Activated CD4-positive, alpha-beta T cell treated with anti-CD3 and anti-CD28 coated beads for 36 hours (primary cell): ENCODE measurements at regions not wholly inside any gene's neighbourhood (a gene's known extent, or its start where the extent isn't known, plus 50 kb on each side); places are given as distances from the start of the nearest gene placed in this dataset.
A peak's percentile ranks its signal among the peaks of the same experiment; 100 is the strongest.

Experiments
- ATAC-seq: fragments of 200-7000 bp; cut with Tn5 transposase; one replicate; pipeline ENCODE4 v1.10.0; 2021; ENCODE audit warnings: mild to moderate bottlenecking, moderate library complexity
- CTCF ChIA-PET: fragments of 350-600 bp; sonication (Branson Sonifier 250); formaldehyde crosslinking; loops from one replicate; lab custom pipeline; 2021; ENCODE audit warnings: antibody characterized with exemption; lab: Charles Lee
- POLR2A ChIA-PET: fragments of 350-600 bp; sonication (Branson Sonifier 250); formaldehyde crosslinking; loops from one replicate; lab custom pipeline; 2021; ENCODE audit warnings: antibody characterized with exemption, inconsistent platforms; lab: Charles Lee
- DNase-seq: peaks from one replicate; pipeline ENCODE4 v3.0.0-alpha.2; 2020
- H3K27ac Mint-ChIP-seq: one replicate; pipeline ENCODE4 v1.8.0; 2021; ENCODE audit warnings: mixed read lengths
- H3K27me3 Mint-ChIP-seq: one replicate; pipeline ENCODE4 v1.8.0; 2021; ENCODE audit warnings: mixed read lengths
- H3K36me3 Mint-ChIP-seq: one replicate; pipeline ENCODE4 v1.8.0; 2021; ENCODE audit warnings: low read depth, mixed read lengths
- H3K4me1 Mint-ChIP-seq: one replicate; pipeline ENCODE4 v1.8.0; 2021; ENCODE audit warnings: mixed read lengths
- H3K4me3 Mint-ChIP-seq: one replicate; pipeline ENCODE4 v1.8.0; 2021; ENCODE audit warnings: mild to moderate bottlenecking, moderate library complexity, mixed read lengths
- H3K9me3 Mint-ChIP-seq: one replicate; pipeline ENCODE4 v1.8.0; 2021; ENCODE audit warnings: low read depth, mixed read lengths
- intact Hi-C, 2 experiments: fragments of 100-400 bp; cut with DNase I in 1 of 2; cut with micrococcal nuclease in 1 of 2; formaldehyde crosslinking; loops; one replicate each; pipeline versions ENCODE4 v1.14.2 to v1.15.1; 2022 to 2024; cut with DNase I, micrococcal nuclease

DNA sequence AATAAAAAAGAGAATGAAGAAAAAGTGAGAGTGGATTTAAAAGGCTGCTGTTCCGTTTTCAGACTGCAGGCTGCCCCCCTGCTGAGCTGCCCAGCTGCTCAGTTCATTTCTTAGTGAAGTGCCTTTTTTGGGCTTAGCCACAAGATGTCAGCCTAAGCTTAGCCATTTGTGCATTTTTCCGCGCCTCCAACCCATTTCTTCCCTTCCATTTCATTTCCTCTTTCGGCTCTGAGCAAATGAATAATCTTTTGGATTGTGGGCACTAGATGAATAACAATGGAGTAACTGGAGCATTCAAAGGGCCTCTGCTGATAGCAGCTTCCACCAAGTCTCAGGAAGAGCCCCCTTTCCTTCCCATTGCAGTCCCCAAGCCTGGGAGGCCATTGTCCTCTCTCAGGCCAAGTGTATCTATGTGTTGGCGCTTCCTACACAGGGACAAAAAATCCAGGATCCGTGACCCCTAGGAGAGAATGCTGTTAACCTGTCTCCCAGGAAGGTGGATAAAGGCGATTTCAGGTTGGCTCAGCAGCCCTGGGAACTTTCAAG is 83.5 kb upstream of the SPTLC3 start:
- H3K4me1 Mint-ChIP-seq = peaks cover 11% of the 10 kb centered on the region
- no peak overlapping the region for H3K27ac Mint-ChIP-seq
- no peaks in the 10 kb centered on the region for H3K36me3 Mint-ChIP-seq
- no peaks in the 10 kb centered on the region for H3K27me3 Mint-ChIP-seq
- H3K9me3 Mint-ChIP-seq = peaks cover 2% of the 10 kb centered on the region
- intact Hi-C loops = loop anchor here (1.0 to 5.0 kb wide), 6 partner anchors 41 to 862 kb away; partner anchors contain the start of genes NDUFAF5 (in 1 of the 2) and SPTLC3 (in 1 of the 2)
- H3K4me3 Mint-ChIP-seq = no peak overlapping the region
- peak; percentile 79 for ATAC-seq
- DNase-seq = peak; percentile 65
- ChIA-PET CTCF (interaction anchor here (0.8 to 2.9 kb wide), 21 partner anchors 10 to 622 kb away, joined by 3 to 26 read pairs (median 5); no protein-coding TSS in a partner anchor), POLR2A (no interaction called here)

DNA sequence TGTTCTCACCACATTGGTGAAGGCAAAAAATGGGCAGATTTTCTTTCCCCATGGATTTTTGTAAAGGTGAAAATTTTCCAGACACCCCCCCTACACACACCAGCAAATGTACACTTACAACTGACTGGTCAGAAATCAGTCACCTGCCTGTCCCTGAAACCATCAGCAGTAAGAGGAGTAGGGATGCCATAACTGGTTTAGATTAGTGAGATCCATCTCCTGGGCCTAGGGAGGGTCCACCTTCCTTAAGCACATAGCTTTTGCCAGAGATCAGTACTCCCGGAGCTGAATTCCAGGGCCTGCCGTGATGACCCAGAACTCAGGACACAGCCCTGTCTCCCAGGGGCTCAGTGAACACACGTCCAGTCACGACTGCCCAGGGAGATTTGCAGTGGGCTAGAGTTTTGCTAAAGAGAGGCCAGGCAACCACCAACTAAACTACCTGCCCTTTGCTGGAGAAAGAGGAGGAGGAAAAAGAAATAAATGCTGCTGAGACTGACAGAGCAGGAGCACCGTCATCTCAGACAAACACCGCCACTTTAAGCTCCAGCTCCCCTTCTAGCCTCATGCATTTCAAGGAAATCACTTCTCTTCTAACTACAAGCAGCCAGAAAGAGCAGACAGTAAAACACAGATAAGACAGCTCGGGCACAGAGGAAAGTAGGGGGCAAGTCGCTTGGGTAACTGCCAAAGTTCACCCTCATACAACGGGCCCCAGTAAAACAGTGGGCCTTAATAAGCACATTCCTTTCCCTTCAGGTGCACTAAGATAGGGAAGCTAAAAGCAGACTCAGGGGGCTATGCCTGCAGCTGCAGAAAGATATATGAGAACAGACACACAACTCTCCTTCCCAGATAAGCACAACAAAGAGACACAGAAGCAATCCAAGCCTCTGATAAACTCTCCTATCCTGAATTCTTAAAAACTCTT is 82.6 kb upstream of the SPTLC3 start:
- intact Hi-C loops = loop anchor here (1.0 to 5.0 kb wide), 6 partner anchors 40 to 861 kb away; partner anchors contain the start of genes NDUFAF5 (in 1 of the 2) and SPTLC3 (in 1 of the 2)
- no peak for DNase-seq
- Mint-ChIP-seq H3K4me3 (no peak overlapping the region), H3K4me1 (peaks cover 11% of the 10 kb centered on the region), H3K27me3 (no peaks in the 10 kb centered on the region), H3K36me3 (no peaks in the 10 kb centered on the region), H3K9me3 (peaks cover 2% of the 10 kb centered on the region), H3K27ac (no peak overlapping the region)
- no peak for ATAC-seq
- ChIA-PET CTCF (interaction anchor here (0.8 to 2.9 kb wide), 14 partner anchors 10 to 621 kb away, joined by 3 to 26 read pairs (median 4); no protein-coding TSS in a partner anchor), POLR2A (no interaction called here)

DNA sequence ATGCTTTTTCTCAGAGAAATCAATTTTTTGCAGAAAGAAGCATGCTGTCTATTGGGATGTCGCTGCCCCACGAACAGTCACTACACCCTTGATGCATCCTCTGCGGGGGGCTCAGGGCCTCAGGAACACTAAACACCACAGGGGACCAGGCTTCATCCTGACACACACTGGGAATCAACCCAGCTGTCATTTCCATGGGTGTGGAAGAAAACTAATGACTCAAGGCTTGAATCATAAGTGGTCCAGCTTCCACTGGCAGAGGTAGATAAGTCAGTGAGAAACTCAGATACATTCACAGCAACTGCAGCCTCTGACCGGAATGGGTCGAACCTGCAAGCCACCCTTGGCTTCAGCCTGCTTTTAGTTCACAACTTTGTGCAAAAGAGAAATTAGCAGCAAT is 81.3 kb upstream of the SPTLC3 start:
- H3K4me1 Mint-ChIP-seq = peaks cover 11% of the 10 kb centered on the region
- H3K9me3 Mint-ChIP-seq = no peaks in the 10 kb centered on the region
- intact Hi-C loops = loop anchor here in 1 of 2 experiments (5.0 kb wide), 2 partner anchors 80 to 860 kb away; partner anchors contain the start of genes NDUFAF5 and SPTLC3
- no peak for ATAC-seq
- DNase-seq = no peak
- no peaks in the 10 kb centered on the region for H3K36me3 Mint-ChIP-seq
- no peak overlapping the region for H3K27ac Mint-ChIP-seq
- H3K27me3 Mint-ChIP-seq = no peaks in the 10 kb centered on the region
- CTCF ChIA-PET = interaction anchor here (0.7 to 1.5 kb wide), 5 partner anchors 38 to 193 kb away, joined by 3 to 4 read pairs (median 3); no protein-coding TSS in a partner anchor
- no peak overlapping the region for H3K4me3 Mint-ChIP-seq
- POLR2A ChIA-PET = no interaction called here

DNA sequence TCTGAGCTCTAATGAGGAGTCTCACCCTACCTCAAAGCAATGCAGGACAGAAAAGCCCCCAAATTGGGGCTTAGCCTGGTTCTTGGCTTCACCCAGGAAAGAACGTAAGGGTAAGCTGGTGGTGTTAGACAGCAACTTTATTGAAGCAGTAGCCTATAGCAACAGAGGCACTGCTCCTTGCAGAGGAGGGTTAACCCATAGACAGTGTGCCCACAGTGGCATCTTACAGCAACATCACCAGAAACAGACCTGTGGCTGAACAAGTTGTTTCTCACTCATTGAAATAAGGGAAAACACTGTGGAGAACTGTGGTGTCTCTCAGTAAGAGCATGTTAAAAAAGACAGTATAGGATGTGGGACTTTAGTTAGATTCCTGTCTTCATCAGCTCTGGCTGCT is 80.4 kb upstream of the SPTLC3 start:
- no peak for DNase-seq
- no peak overlapping the region for H3K4me3 Mint-ChIP-seq
- ChIA-PET POLR2A (no interaction called here), CTCF (interaction anchor here (0.7 to 1.5 kb wide), 4 partner anchors 37 to 192 kb away, joined by 3 read pairs; no protein-coding TSS in a partner anchor)
- intact Hi-C loops = loop anchor here in 1 of 2 experiments (5.0 kb wide), 2 partner anchors 79 to 859 kb away; partner anchors contain the start of genes NDUFAF5 and SPTLC3
- H3K27ac Mint-ChIP-seq = no peak overlapping the region
- H3K9me3 Mint-ChIP-seq = no peaks in the 10 kb centered on the region
- peaks cover 11% of the 10 kb centered on the region for H3K4me1 Mint-ChIP-seq
- no peaks in the 10 kb centered on the region for H3K27me3 Mint-ChIP-seq
- no peak for ATAC-seq
- H3K36me3 Mint-ChIP-seq = no peaks in the 10 kb centered on the region

DNA sequence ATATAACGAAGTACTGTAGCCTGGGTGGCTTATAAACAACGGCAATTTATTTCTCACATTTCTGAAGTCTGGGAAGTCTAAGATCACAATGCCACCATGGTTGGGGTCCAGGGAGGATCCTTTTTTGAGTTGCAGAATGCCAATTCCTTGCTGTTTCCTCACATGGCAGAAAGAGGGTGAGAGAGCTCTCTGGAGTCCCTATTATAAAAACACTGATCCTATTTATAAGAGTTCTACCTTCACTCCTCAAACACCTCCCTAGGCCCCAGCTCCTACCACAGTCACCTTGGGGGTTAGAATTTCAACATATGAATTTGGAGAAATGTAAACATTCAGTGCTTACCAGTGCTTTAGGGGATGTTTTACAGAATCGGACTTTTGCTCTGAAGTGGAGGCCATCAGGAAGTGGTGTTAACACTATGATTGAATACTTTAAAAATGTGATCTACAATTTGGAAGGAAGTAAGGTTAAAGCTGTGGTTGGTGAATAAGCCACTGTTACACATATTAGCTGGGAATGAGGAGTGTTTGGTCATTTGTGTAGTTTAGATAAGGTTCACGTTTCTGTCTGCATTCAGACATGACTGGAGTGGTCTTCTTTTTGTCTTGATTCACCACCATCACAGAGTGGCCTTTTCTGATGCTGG is 79.9 kb upstream of the SPTLC3 start:
- intact Hi-C loops = loop anchor here in 1 of 2 experiments (5.0 kb wide), 2 partner anchors 78 to 858 kb away; partner anchors contain the start of genes NDUFAF5 and SPTLC3
- CTCF ChIA-PET = interaction anchor here (1.0 to 1.5 kb wide), 2 partner anchors 175 to 178 kb away, joined by 3 read pairs; no protein-coding TSS in a partner anchor
- no peak overlapping the region for H3K4me3 Mint-ChIP-seq
- H3K4me1 Mint-ChIP-seq = peaks cover 11% of the 10 kb centered on the region
- no peaks in the 10 kb centered on the region for H3K9me3 Mint-ChIP-seq
- no peaks in the 10 kb centered on the region for H3K36me3 Mint-ChIP-seq
- ATAC-seq = peak; percentile 74
- POLR2A ChIA-PET = interaction anchor here (0.5 kb wide), 1 partner anchor 317 kb away, joined by 4 read pairs; no protein-coding TSS in a partner anchor
- DNase-seq = no peak
- no peak overlapping the region for H3K27ac Mint-ChIP-seq
- H3K27me3 Mint-ChIP-seq = no peaks in the 10 kb centered on the region

DNA sequence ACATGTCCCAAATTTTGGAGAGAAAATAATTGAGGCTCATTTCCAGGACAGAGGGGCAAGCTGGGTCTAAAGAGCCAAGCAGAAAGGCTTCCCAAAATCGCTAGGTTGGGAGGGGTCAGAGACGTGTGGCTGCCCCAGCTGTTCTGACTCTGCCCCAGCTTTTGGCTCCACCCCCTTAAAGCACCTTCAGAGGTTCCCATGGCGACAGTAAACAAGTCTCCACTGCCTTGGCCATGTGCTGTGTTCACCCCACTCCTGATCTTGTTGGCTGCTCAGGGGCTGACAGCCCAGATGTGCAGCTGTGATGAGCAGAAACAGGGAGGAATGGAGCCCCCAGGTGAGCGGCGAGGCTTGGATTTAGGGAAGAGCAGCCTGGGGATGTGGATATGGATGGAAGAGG is 72.8 kb upstream of the SPTLC3 start:
- no peak overlapping the region for H3K27ac Mint-ChIP-seq
- no peaks in the 10 kb centered on the region for H3K27me3 Mint-ChIP-seq
- ATAC-seq (no peak), DNase-seq (no peak)
- ChIA-PET POLR2A (no interaction called here), CTCF (interaction anchor here (1.0 to 2.6 kb wide), 2 partner anchors 11 to 12 kb away, joined by 3 to 12 read pairs; no protein-coding TSS in a partner anchor)
- no peaks in the 10 kb centered on the region for H3K36me3 Mint-ChIP-seq
- H3K4me1 Mint-ChIP-seq = no peaks in the 10 kb centered on the region
- no peak overlapping the region for H3K4me3 Mint-ChIP-seq
- no peaks in the 10 kb centered on the region for H3K9me3 Mint-ChIP-seq
- intact Hi-C loops = loop anchor here in 1 of 2 experiments (5.0 kb wide), 1 partner anchor 121 kb away; no protein-coding TSS in a partner anchor

DNA sequence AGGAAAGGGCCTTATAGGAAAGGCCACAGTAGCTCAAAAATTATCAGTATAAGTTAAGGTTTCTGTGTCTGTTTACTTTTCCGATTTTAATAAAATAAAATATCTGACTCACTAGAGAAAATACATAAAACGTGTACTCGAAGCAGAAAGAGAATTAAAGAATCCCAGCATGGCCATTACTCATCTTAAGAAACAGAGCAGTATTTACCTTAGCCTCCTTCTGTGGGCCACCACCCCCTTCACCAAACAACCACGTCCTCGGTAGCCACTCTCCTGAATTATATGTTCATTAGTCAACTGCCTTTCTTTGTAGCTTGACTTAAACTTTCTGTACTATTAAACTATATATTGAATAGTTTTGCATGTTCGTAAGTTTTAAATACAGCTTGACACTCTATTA is 72.2 kb upstream of the SPTLC3 start:
- H3K27ac Mint-ChIP-seq = no peak overlapping the region
- H3K4me3 Mint-ChIP-seq = no peak overlapping the region
- ATAC-seq (no peak), DNase-seq (no peak)
- ChIA-PET CTCF (interaction anchor here (2.6 kb wide), 1 partner anchor 11 kb away, joined by 12 read pairs; no protein-coding TSS in a partner anchor), POLR2A (no interaction called here)
- H3K36me3 Mint-ChIP-seq = no peaks in the 10 kb centered on the region
- intact Hi-C loops = loop anchor here in 1 of 2 experiments (5.0 kb wide), 1 partner anchor 121 kb away; no protein-coding TSS in a partner anchor
- no peaks in the 10 kb centered on the region for H3K4me1 Mint-ChIP-seq
- H3K27me3 Mint-ChIP-seq = no peaks in the 10 kb centered on the region
- H3K9me3 Mint-ChIP-seq = no peaks in the 10 kb centered on the region

DNA sequence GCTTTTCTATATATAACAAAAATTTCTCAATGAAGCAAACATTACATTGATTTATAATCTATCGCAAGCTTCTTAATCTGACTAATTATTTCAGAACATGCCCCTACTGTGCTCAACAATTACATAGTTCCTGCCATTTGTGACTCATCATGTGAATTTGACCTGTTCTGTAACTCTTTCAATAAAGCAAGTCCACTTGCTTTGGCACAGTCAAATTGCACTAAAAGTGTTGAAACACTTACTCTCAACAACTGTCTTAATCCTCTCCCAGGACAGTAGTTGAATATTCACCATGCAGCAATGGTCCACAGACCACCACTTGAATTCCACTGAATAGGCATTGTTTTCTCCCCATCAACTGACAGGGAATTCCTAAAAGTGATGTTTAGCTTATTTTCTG is 67.7 kb upstream of the SPTLC3 start:
- H3K36me3 Mint-ChIP-seq = no peaks in the 10 kb centered on the region
- intact Hi-C loops = no loop called here
- ATAC-seq (no peak), DNase-seq (no peak)
- no peaks in the 10 kb centered on the region for H3K4me1 Mint-ChIP-seq
- H3K9me3 Mint-ChIP-seq = no peaks in the 10 kb centered on the region
- no peak overlapping the region for H3K4me3 Mint-ChIP-seq
- H3K27ac Mint-ChIP-seq = no peak overlapping the region
- H3K27me3 Mint-ChIP-seq = no peaks in the 10 kb centered on the region
- CTCF ChIA-PET = no interaction called here
- POLR2A ChIA-PET = no interaction called here

DNA sequence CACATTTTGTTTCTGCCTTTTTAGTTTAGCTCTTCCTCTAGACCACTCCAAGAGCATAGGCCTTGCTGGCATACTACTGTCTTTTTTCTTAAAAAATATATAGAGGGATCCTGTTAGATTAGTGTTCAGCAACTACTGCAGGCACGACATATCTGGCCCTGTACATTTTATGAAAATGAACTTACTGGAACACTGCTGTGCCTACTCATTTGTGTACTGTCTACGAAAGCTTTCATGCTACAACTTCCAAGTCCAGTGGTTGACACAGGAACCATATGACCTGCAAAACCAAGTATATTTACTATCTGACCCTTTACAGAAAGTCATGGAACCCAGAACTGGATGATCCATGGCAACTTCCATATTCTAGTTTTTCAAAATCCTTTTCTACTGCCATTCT is 66.6 kb upstream of the SPTLC3 start:
- ChIA-PET POLR2A (no interaction called here), CTCF (interaction anchor here (1.2 kb wide), 1 partner anchor 10 kb away, joined by 3 read pairs; no protein-coding TSS in a partner anchor)
- H3K4me1 Mint-ChIP-seq = no peaks in the 10 kb centered on the region
- H3K9me3 Mint-ChIP-seq = no peaks in the 10 kb centered on the region
- DNase-seq (no peak), ATAC-seq (no peak)
- intact Hi-C loops = no loop called here
- no peaks in the 10 kb centered on the region for H3K36me3 Mint-ChIP-seq
- no peaks in the 10 kb centered on the region for H3K27me3 Mint-ChIP-seq
- no peak overlapping the region for H3K27ac Mint-ChIP-seq
- H3K4me3 Mint-ChIP-seq = no peak overlapping the region

DNA sequence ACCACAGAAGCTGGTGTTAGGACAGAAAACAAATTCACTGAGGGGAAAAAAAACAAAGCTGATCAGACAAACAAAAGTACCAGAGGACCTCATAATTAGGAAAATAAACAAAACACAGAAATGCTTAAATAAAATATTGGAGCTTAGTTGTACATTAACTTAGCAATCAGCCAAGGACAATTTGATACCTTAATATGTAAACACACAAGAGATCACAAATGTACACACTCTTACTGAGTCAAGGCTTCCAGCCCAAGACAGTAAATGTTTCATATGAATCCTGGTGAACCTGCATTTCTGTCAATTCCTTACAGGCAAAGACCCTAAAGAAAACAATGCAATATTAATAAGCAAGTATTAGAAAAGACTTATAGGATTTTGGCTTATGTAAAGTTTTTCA is 62.0 kb upstream of the SPTLC3 start:
- no peaks in the 10 kb centered on the region for H3K27me3 Mint-ChIP-seq

More for the DNA sequence above, 62.0 kb upstream of the SPTLC3 start:
- ChIA-PET CTCF (interaction anchor here (0.6 kb wide), 1 partner anchor 182 kb away, joined by 3 read pairs; no protein-coding TSS in a partner anchor), POLR2A (no interaction called here)
- Mint-ChIP-seq H3K9me3 (no peaks in the 10 kb centered on the region), H3K4me1 (no peaks in the 10 kb centered on the region), H3K27ac (no peak overlapping the region), H3K36me3 (no peaks in the 10 kb centered on the region), H3K4me3 (no peak overlapping the region)
- intact Hi-C loops = no loop called here
- no peak for ATAC-seq
- DNase-seq = no peak
